ENCODE measurements at regions not wholly inside any gene's neighbourhood (a gene's known extent, or its start where the extent isn't known, plus 50 kb on each side); places are given as distances from the start of the nearest gene placed in this dataset.

DNA sequence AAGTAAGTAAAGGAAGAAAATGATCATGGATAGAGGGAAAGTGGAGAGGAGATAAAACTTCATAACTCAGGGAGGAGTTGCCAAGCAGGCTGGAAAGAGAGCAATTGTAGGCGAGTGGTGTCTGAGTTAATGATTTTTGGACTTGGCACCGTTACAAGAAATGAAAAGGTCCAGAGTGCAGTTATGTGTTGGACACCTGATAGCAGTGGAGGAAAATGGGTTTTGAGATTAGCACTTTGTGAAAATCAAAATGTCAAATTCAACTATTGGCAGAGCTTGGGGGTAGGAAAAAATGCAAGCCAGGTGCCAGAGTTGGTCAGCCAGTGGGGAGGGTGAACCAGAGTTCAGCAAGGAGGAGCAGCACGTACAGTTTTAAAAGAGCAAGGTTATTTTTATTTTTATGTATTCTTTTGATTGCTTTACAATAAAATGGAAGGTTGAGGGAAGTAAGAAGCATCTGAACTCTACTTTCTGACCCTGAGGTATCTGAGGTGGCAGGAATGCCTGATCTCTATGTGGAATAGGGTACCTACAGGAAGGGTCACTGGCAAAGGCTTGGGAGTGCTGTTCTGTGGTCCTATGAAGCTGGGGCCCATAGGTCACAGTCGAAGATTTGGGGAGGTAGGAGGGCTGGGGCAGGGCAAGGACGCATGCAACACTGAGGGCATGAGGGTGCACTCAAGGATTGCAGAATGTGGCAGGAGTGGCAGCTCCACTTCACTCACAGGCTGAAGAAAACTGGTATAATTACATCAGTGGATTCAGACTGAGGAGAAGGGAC lies 127.5 kb downstream of the CD8B2 start:
- no peak for TF ChIP-seq CTCF (conservative IDR thresholded peaks at IDR 0.05)
- H3K36me3 Mint-ChIP-seq (ENCODE audit: low read depth) = no peaks in the 10 kb centered on the region
- H3K4me3 Mint-ChIP-seq = no peak overlapping the region
- H3K4me1 Mint-ChIP-seq = peaks cover 7% of the 10 kb centered on the region
- no peak overlapping the region for H3K27ac Mint-ChIP-seq (ENCODE audit: unreplicated experiment)
- no peak for DNase-seq (ENCODE audit: low read depth, low spot score)
- no peaks in the 10 kb centered on the region for H3K27me3 Mint-ChIP-seq (ENCODE audit: low read depth)
- H3K9me3 Mint-ChIP-seq = peaks cover 4% of the 10 kb centered on the region

GRCh38 chr2:106618614-106619013 lies 131.4 kb downstream of the CD8B2 start:
- Mint-ChIP-seq H3K9me3 (peaks cover 4% of the 10 kb centered on the region), H3K4me3 (no peak overlapping the region), H3K27ac (ENCODE audit: unreplicated experiment) (no peak overlapping the region), H3K36me3 (ENCODE audit: low read depth) (no peaks in the 10 kb centered on the region), H3K27me3 (ENCODE audit: low read depth) (no peaks in the 10 kb centered on the region), H3K4me1 (peaks cover 7% of the 10 kb centered on the region)
- TF ChIP-seq CTCF (conservative IDR thresholded peaks at IDR 0.05) = no peak
- DNase-seq (ENCODE audit: low read depth, low spot score) = no peak

DNA sequence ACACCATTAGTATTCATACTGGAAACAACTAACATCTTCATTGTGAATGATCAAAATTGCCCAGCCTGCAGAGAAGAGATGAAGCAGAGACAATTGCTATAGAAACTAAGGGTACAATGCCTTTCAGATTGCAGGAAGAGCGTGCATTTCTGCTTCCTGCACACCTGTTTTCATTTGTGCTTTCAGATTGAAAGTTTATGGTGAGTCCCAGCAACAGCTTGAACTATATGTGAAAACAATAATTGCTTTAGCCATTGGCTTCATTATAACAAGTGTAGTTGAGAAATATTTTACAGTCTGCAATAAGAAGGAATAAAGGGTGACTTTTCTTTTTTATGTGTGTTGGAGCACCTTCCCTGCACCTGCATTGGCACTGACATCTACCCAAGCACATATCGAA lies 136.3 kb downstream of the CD8B2 start:
- TF ChIP-seq CTCF (conservative IDR thresholded peaks at IDR 0.05) = no peak
- Mint-ChIP-seq H3K27me3 (ENCODE audit: low read depth) (peaks cover 10% of the 10 kb centered on the region), H3K27ac (ENCODE audit: unreplicated experiment) (no peak overlapping the region), H3K36me3 (ENCODE audit: low read depth) (peaks cover 4% of the 10 kb centered on the region), H3K4me1 (peaks cover 3% of the 10 kb centered on the region), H3K9me3 (no peaks in the 10 kb centered on the region), H3K4me3 (no peak overlapping the region)
- DNase-seq (ENCODE audit: low read depth, low spot score) = no peak

GRCh38 chr2:106624787-106625380 lies 137.7 kb downstream of the CD8B2 start:
- H3K27me3 Mint-ChIP-seq (ENCODE audit: low read depth) = peaks cover 10% of the 10 kb centered on the region
- no peaks in the 10 kb centered on the region for H3K4me1 Mint-ChIP-seq
- DNase-seq (ENCODE audit: low read depth, low spot score) = no peak
- H3K36me3 Mint-ChIP-seq (ENCODE audit: low read depth) = peaks cover 4% of the 10 kb centered on the region
- no peak overlapping the region for H3K27ac Mint-ChIP-seq (ENCODE audit: unreplicated experiment)
- peaks cover 3% of the 10 kb centered on the region for H3K9me3 Mint-ChIP-seq
- no peak overlapping the region for H3K4me3 Mint-ChIP-seq
- TF ChIP-seq CTCF (conservative IDR thresholded peaks at IDR 0.05) = no peak

DNA sequence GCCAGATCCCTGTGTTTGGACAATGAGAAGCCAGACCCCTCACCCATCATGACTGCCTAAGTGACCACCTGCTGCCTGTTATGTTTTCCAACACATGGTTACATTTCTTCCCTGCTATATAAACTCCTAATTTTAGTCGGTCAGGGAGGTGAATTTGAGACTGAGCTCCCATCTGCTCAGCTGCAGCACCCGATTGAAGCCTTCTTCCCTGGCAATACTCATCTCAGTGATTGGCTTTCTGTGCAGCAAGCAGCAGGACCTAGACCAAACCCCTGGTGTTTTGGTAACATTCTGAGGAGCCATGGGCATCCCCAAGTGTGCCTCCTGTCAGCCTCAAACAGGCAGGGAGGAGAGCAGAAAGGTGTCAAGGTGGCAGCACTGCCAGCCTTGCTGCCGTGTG lies 141.2 kb downstream of the CD8B2 start:
- DNase-seq (ENCODE audit: low read depth, low spot score) = no peak
- Mint-ChIP-seq H3K27me3 (ENCODE audit: low read depth) (peaks cover 10% of the 10 kb centered on the region), H3K4me1 (no peaks in the 10 kb centered on the region), H3K9me3 (peaks cover 3% of the 10 kb centered on the region), H3K27ac (ENCODE audit: unreplicated experiment) (no peak overlapping the region), H3K36me3 (ENCODE audit: low read depth) (peaks cover 4% of the 10 kb centered on the region), H3K4me3 (no peak overlapping the region)
- TF ChIP-seq CTCF (conservative IDR thresholded peaks at IDR 0.05) = no peak

All from neural crest cell (in vitro differentiated cells).